HG03520 (cell line): ENCODE measurements at regions not wholly inside any gene's neighbourhood (a gene's known extent, or its start where the extent isn't known, plus 50 kb on each side); places are given as distances from the start of the nearest gene placed in this dataset.

Experiments
- ATAC-seq: cut with Tn5 transposase; IDR thresholded peaks from one replicate; pipeline ENCODE4 v1.9.1; 2021; ENCODE audit warnings: mild to moderate bottlenecking, moderate library complexity; ENCODE audit not compliant: unreplicated experiment

GRCh38 chr4:37160653-37161052, 83.9 kb upstream of the NWD2 start:
- ATAC-seq = peak; percentile 58

- ATAC-seq = no peak
Observed at GRCh38 chr4:37165844-37166243, 78.7 kb upstream of the NWD2 start.

- ATAC-seq = no peak
Observed at GRCh38 chr4:37169956-37170355, 74.6 kb upstream of the NWD2 start.

- no peak for ATAC-seq
Observed at GRCh38 chr4:37188100-37188499, 56.4 kb upstream of the NWD2 start.
